HG02642 (cell line): ENCODE measurements at regions not wholly inside any gene's neighbourhood (a gene's known extent, or its start where the extent isn't known, plus 50 kb on each side); places are given as distances from the start of the nearest gene placed in this dataset.

Experiments
- ATAC-seq: cut with Tn5 transposase; IDR thresholded peaks from one replicate; pipeline ENCODE4 v1.9.1; 2021; ENCODE audit warnings: mild to moderate bottlenecking; ENCODE audit not compliant: unreplicated experiment, poor library complexity

- no peak for ATAC-seq
Observed at GRCh38 chr20:54272901-54273488, 65.1 kb downstream of the PFDN4 start.

DNA sequence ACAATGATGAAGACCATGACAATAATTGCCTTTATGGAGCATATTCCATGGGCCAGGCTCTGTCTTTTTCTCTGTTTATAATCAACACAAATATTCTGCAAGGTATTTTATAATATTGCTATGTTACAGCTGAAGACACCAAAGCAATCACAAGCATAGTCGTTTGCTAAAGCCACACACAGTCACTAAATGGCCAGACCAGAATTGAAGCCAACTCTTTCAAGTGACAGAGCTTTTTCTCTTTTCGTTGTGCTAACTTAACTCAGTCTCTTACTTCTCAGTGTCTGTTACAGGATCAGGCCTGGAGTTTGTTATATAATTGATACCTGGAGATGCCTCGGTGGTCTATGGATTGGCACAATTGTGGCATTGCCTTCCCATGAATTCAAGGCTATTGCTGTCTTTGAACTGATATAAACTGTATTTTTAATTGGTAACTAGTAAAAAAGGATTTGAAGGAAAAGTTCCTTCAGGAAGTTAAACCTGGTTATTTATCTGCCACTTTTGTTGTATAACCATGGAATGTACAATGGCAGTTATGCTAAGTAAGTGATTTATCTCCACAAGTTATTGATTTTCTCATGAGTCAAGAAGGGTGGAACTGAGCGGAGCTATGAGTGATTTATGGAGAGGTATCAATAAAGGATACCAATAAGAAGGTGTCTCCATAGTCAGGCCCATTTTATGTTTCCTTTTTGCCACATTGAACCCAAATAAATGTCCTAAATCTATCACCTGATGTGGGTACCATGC lies 67.6 kb downstream of the PFDN4 start:
- ATAC-seq, result no peak

DNA sequence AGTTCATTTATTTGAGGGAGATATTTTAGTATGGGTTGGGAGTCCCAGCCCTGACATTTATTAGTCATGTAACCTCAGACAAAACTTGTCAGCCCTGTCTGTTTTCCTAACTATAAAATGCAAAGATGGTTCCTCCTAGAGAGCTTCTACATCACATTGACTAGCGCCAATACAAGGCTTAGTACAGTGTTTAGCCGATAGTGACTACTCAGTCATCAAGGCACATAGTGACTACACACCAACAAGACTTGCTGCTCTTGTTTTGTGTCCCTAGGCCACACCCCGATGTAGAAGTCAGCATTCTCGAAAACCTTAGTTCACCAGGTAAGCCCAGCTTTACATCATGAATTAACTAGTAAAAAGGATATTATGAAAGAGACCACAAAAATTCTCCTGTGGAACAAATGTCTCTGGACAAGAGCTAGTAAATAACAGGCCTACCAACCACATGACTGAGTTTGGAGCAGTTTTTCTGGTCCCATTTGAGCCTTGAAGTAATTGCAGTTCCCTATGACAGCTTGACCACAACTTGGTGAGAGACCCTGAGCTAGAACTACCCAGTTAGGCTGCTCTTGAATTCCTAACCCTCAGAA lies 68.8 kb downstream of the PFDN4 start:
- no peak for ATAC-seq

DNA sequence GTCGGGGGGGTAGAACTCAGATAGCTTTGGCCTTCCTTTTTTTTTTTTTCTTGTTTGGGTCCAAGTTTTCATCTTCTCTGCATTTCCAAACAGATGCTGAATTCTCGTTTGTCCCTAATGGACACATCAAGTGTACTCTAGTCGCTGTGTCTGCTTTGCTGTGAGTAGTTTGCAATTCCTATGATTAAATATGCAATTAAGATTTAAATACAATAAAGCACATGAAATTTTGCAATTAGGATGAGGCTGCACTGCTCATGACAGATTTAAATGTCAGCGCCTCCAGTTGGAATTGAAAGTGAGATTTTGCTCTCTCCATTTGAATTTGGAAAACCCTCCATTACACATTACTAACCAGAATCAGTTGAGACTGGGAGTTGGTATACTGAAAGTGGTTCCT lies 70.4 kb downstream of the PFDN4 start:
- ATAC-seq, result no peak

DNA sequence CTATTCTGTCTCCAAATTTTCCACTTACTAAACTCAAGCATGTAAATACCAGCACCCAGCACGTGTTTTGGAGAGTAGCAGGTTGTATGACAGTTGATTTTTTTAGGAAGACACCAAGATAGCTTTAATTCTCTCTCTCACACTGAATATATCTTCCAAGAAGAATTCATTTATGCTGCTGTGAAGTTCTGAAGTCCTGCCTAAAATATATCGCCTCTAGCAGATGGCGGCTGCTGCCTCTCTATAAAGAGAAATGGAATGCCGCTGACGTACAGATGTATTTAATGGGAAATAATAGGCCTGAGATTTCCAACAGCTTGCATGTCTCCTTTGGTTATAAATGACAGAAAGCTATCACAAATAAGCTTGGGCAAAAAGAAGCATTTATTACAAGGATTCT lies 74.7 kb downstream of the PFDN4 start:
- ATAC-seq, result no peak

DNA sequence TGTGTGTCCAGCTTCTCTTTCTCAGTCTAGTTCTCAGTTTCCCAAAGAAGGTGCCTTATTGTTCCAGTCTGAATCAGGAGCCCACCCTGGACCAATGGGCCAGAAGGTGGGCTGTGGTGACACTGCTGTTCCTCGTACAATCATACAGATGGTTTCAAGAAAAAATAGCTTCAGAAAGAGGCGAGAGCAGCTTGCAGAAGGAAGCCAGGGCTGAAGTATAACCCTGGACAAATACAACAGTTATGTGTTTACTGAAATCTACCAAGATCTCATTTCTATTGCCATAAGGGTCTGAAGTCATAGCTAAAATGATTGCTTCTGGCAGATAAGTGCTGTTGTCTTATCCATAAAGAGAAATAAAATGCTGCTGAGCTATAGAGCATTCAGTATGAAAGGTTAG lies 75.4 kb downstream of the PFDN4 start:
- no peak for ATAC-seq

DNA sequence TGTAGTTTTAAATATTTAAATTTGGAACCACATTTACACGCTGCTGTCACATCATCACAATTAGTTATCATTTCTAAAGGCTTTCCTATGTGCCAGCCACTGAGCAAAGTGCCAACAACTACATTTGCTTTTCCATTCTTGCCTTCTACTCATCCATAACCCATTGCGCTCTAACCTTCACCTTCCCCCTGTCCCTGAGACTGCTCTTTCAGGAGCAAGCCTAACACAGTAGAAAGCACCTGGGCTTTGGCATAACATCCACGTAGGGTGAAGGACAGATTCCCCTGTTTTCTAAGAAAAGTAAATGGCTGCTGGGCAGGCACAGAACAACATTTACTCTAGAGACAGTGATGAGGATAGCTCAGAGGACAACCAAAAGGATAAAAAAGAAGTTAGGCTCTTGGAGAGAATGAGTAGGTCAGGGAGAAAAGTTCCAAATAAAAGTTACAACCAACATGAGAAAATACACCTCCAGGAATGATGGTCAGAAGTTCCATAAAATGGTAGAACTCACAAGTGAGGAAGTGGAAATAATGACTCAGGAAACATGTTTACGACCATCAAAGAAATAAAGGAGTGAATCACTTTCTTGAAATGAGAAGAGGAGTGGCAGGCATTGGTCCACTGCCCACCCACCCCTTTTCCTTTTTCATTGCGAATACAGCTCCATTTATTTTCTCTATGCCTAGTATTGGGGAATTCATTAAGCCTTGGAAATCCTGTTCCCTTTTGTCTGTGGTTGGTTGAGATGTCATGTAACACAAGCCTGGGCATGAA lies 77.2 kb downstream of the PFDN4 start:
- ATAC-seq, result no peak

DNA sequence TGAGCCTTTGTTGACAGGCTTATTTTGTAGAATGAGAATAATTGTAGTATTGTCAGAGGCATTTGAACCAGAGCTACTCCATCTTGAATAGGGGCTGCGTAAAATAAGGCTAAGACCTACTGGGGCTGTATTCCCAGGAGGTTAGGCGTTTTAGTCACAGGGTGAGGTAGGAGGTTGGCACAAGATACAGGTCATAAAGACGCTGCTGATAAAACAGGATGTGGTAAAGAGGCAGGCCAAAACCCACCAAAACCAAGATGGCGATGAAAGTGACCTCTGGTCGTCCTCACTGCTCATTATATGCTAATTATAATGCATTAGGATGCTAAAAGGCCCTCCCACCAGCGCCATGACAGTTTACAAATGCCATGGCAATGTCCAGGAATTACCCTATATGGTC lies 82.7 kb downstream of the PFDN4 start:
- ATAC-seq, result no peak

GRCh38 chr20:54291339-54292010 lies 83.6 kb downstream of the PFDN4 start:
- no peak for ATAC-seq

GRCh38 chr20:54292185-54292584 lies 84.3 kb downstream of the PFDN4 start:
- no peak for ATAC-seq

GRCh38 chr20:54293526-54293925 lies 85.6 kb downstream of the PFDN4 start:
- ATAC-seq, result no peak

- ATAC-seq, result no peak
Observed at GRCh38 chr20:54294094-54294493, 86.2 kb downstream of the PFDN4 start.

DNA sequence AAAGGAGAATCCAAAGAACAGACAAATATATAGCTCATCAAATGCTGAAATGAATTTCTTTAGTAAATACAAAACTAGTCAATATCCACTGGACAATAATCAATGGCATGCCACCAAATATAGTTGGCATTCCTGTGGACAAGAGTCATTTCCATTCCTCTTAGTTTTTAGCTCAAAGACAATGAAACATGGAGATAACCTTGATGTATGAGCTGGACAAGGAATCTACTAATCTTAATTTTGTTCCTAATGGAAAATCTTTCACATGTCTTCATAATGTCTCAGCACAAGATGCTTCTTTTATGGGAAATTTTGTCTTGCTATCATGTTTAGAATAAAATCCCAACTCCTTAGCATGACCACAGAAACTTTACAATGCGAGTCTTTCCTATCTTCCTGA lies 87.8 kb downstream of the PFDN4 start:
- ATAC-seq, result no peak

GRCh38 chr20:54305421-54305820 lies 97.5 kb downstream of the PFDN4 start:
- no peak for ATAC-seq

GRCh38 chr20:54306985-54307710 lies 99.3 kb downstream of the PFDN4 start:
- ATAC-seq, result no peak

- ATAC-seq, result no peak
Observed at GRCh38 chr20:54308804-54309203, 100.9 kb downstream of the PFDN4 start.

- ATAC-seq, result no peak
Observed at GRCh38 chr20:54318892-54319291, 111.0 kb downstream of the PFDN4 start.

DNA sequence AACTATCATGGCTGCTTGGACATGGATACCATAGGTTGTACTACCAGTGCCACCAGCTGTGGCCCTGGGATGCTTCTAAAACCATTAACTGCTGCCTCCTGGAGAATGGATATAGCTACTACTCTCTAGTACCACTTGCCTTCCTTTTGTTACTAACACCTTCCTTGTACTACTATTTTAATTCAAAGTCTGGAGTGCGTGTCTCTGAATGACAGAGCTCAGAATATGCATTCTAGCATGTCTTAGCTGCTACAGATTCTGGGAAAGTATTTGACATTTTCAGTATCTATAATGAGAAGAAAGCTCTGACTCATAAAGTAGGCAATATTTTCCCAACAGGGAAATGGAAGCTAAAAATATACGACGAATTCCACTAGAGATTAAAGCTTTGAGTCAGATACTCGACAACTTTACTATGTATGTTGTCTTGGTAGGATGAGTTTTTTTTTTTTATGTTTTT lies 112.3 kb downstream of the PFDN4 start:
- no peak for ATAC-seq

GRCh38 chr20:54321352-54322087 lies 113.6 kb downstream of the PFDN4 start:
- no peak for ATAC-seq
